CD4-positive, CD25-positive, alpha-beta regulatory T cell (primary cell): ENCODE measurements at regions not wholly inside any gene's neighbourhood (a gene's known extent, or its start where the extent isn't known, plus 50 kb on each side); places are given as distances from the start of the nearest gene placed in this dataset.

Source experiments
- ATAC-seq, 2 donors: fragments of 150-1000 bp; cut with Tn5 transposase; one replicate each; pipeline ENCODE4 v1.10.0; 2021; ENCODE audit warnings: low read depth in 2 of 2, moderate number of reproducible peaks in 2 of 2, moderate library complexity in 1 of 2
- DNase-seq, 3 donors: peaks; one replicate each; pipeline versions ENCODE4 v3.0.0 to v3.0.0-alpha.2; 2012 to 2022; ENCODE audit warnings: mixed read lengths in 1 of 3
- H3K27ac ChIP-seq: one replicate; pipeline ENCODE4 v1.7.0; 2013; ENCODE audit warnings: mild to moderate bottlenecking, low read length; ENCODE audit not compliant: insufficient read depth, poor library complexity, severe bottlenecking
- H3K27me3 ChIP-seq: one replicate; pipeline ENCODE4 v1.7.0; 2013; ENCODE audit warnings: low read length; ENCODE audit not compliant: control insufficient read depth, insufficient read depth
- H3K36me3 ChIP-seq: one replicate; pipeline ENCODE4 v1.7.0; 2013; ENCODE audit warnings: mild to moderate bottlenecking, low read length, moderate library complexity; ENCODE audit not compliant: control insufficient read depth, insufficient read depth
- H3K4me1 ChIP-seq: 2 replicates; pipeline ENCODE4 v1.7.0; 2013; ENCODE audit warnings: mild to moderate bottlenecking, low read length; ENCODE audit not compliant: insufficient read depth, control insufficient read depth, poor library complexity, severe bottlenecking
- H3K4me3 ChIP-seq: one replicate; pipeline ENCODE4 v1.7.0; 2013; ENCODE audit warnings: low read depth, mild to moderate bottlenecking, low read length, moderate library complexity
- H3K9me3 ChIP-seq, 2 experiments: 1 replicate in 1 of 2; 2 replicates in 1 of 2; pipeline ENCODE4 v1.7.0; 2013; ENCODE audit warnings: low read length in 2 of 2, mild to moderate bottlenecking in 1 of 2, moderate library complexity in 1 of 2; ENCODE audit not compliant: control insufficient read depth in 2 of 2
- H3K27ac Mint-ChIP-seq, 3 donors: one replicate each; pipeline ENCODE4 v1.8.0; 2020 to 2022; ENCODE audit warnings: mild to moderate bottlenecking in 3 of 3, mixed read lengths in 3 of 3, moderate library complexity in 2 of 3
- H3K27me3 Mint-ChIP-seq: one replicate; pipeline ENCODE4 v1.8.0; 2022; ENCODE audit warnings: mild to moderate bottlenecking, mixed read lengths
- H3K36me3 Mint-ChIP-seq: one replicate; pipeline ENCODE4 v1.8.0; 2020; ENCODE audit warnings: mixed read lengths
- H3K4me1 Mint-ChIP-seq, 4 donors: one replicate each; pipeline ENCODE4 v1.8.0; 2020 to 2022; ENCODE audit warnings: mixed read lengths in 4 of 4, mild to moderate bottlenecking in 1 of 4
- H3K4me3 Mint-ChIP-seq, 4 donors: one replicate each; pipeline ENCODE4 v1.8.0; 2020 to 2022; ENCODE audit warnings: mild to moderate bottlenecking in 4 of 4, mixed read lengths in 4 of 4, moderate library complexity in 3 of 4
- H3K9me3 Mint-ChIP-seq, 7 donors: one replicate each; pipeline ENCODE4 v1.8.0; 2020 to 2022; ENCODE audit warnings: mixed read lengths in 7 of 7, mild to moderate bottlenecking in 3 of 7, moderate library complexity in 2 of 7

- no peaks in the 10 kb centered on the region for H3K4me1 Mint-ChIP-seq
- no peak overlapping the region for H3K27ac Mint-ChIP-seq
Measured at GRCh38 chr4:66328803-66329574, 658.7 kb upstream of the EPHA5 start.

GRCh38 chr4:66307641-66308438 is 637.6 kb upstream of the EPHA5 start:
- peaks cover 3 to 26% (median 11%) of the 10 kb centered on the region in 7 donors for H3K9me3 Mint-ChIP-seq
- Histone ChIP-seq H3K9me3 (peaks cover 2 to 11% of the 10 kb centered on the region in 2 experiments), H3K4me1 (no peaks in the 10 kb centered on the region), H3K27ac (no peak overlapping the region), H3K36me3 (no peaks in the 10 kb centered on the region), H3K4me3 (no peak overlapping the region), H3K27me3 (no peaks in the 10 kb centered on the region)
- H3K4me3 Mint-ChIP-seq = no peak overlapping the region
- ATAC-seq = no peak
- H3K27ac Mint-ChIP-seq = no peak overlapping the region
- no peaks in the 10 kb centered on the region for H3K4me1 Mint-ChIP-seq
- no peak for DNase-seq
- H3K36me3 Mint-ChIP-seq = no peaks in the 10 kb centered on the region
- no peaks in the 10 kb centered on the region for H3K27me3 Mint-ChIP-seq

More at GRCh38 chr4:66328803-66329574, 658.7 kb upstream of the EPHA5 start:
- no peak for ATAC-seq
- Histone ChIP-seq H3K36me3 (no peaks in the 10 kb centered on the region), H3K4me3 (no peak overlapping the region), H3K27ac (no peak overlapping the region), H3K9me3 (peaks cover 0 to 2% of the 10 kb centered on the region in 2 experiments), H3K4me1 (no peaks in the 10 kb centered on the region), H3K27me3 (no peaks in the 10 kb centered on the region)
- H3K4me3 Mint-ChIP-seq = no peak overlapping the region
- no peaks in the 10 kb centered on the region for H3K27me3 Mint-ChIP-seq
- peaks cover 0 to 13% (median 4%) of the 10 kb centered on the region in 7 donors for H3K9me3 Mint-ChIP-seq
- no peak for DNase-seq
- H3K36me3 Mint-ChIP-seq = no peaks in the 10 kb centered on the region

GRCh38 chr4:66300336-66300934 is 630.1 kb upstream of the EPHA5 start:
- Histone ChIP-seq H3K27ac (no peak overlapping the region), H3K4me1 (no peaks in the 10 kb centered on the region), H3K27me3 (no peaks in the 10 kb centered on the region), H3K36me3 (no peaks in the 10 kb centered on the region), H3K4me3 (no peak overlapping the region), H3K9me3 (peaks cover 2 to 5% of the 10 kb centered on the region in 2 experiments)
- Mint-ChIP-seq H3K9me3 (peaks cover 0 to 20% (median 4%) of the 10 kb centered on the region in 7 donors), H3K27me3 (no peaks in the 10 kb centered on the region), H3K4me1 (no peaks in the 10 kb centered on the region), H3K27ac (no peak overlapping the region), H3K36me3 (no peaks in the 10 kb centered on the region), H3K4me3 (no peak overlapping the region)
- DNase-seq (no peak), ATAC-seq (no peak)

- Histone ChIP-seq H3K4me1 (no peaks in the 10 kb centered on the region), H3K4me3 (no peak overlapping the region), H3K9me3 (peaks cover 0 to 2% of the 10 kb centered on the region in 2 experiments), H3K27ac (no peak overlapping the region), H3K27me3 (no peaks in the 10 kb centered on the region), H3K36me3 (no peaks in the 10 kb centered on the region)
- Mint-ChIP-seq H3K4me1 (no peaks in the 10 kb centered on the region), H3K36me3 (no peaks in the 10 kb centered on the region), H3K27ac (no peak overlapping the region), H3K27me3 (no peaks in the 10 kb centered on the region), H3K9me3 (peaks cover 0 to 21% (median 6%) of the 10 kb centered on the region in 7 donors), H3K4me3 (no peak overlapping the region)
- no peak for DNase-seq
- ATAC-seq = no peak
Measured at GRCh38 chr4:66298569-66298968, 628.3 kb upstream of the EPHA5 start.

GRCh38 chr4:66297703-66298102 is 627.4 kb upstream of the EPHA5 start:
- DNase-seq (no peak), ATAC-seq (no peak)
- H3K27ac Mint-ChIP-seq = no peak overlapping the region
- peaks cover 2 to 23% (median 7%) of the 10 kb centered on the region in 7 donors for H3K9me3 Mint-ChIP-seq
- H3K4me3 Mint-ChIP-seq = no peak overlapping the region
- H3K36me3 Mint-ChIP-seq = no peaks in the 10 kb centered on the region
- no peaks in the 10 kb centered on the region for H3K27me3 ChIP-seq
- no peak overlapping the region for H3K4me3 ChIP-seq
- H3K4me1 Mint-ChIP-seq = no peaks in the 10 kb centered on the region
- H3K27ac ChIP-seq = no peak overlapping the region
- H3K4me1 ChIP-seq = no peaks in the 10 kb centered on the region
- peaks cover 0 to 2% of the 10 kb centered on the region in 2 experiments for H3K9me3 ChIP-seq
- no peaks in the 10 kb centered on the region for H3K36me3 ChIP-seq
- H3K27me3 Mint-ChIP-seq = no peaks in the 10 kb centered on the region

- no peak for ATAC-seq
- H3K9me3 ChIP-seq = peaks cover 0 to under 1% of the 10 kb centered on the region in 2 experiments
- Mint-ChIP-seq H3K27me3 (no peaks in the 10 kb centered on the region), H3K36me3 (no peaks in the 10 kb centered on the region), H3K9me3 (peaks cover 2 to 31% (median 8%) of the 10 kb centered on the region in 7 donors), H3K4me1 (no peaks in the 10 kb centered on the region), H3K27ac (no peak overlapping the region), H3K4me3 (no peak overlapping the region)
- H3K36me3 ChIP-seq = no peaks in the 10 kb centered on the region
- no peaks in the 10 kb centered on the region for H3K4me1 ChIP-seq
- no peaks in the 10 kb centered on the region for H3K27me3 ChIP-seq
- H3K27ac ChIP-seq = no peak overlapping the region
- no peak for DNase-seq
- no peak overlapping the region for H3K4me3 ChIP-seq
Measured at GRCh38 chr4:66294638-66295037, 624.3 kb upstream of the EPHA5 start.

GRCh38 chr4:66284991-66285451 is 614.7 kb upstream of the EPHA5 start:
- H3K36me3 ChIP-seq = no peaks in the 10 kb centered on the region
- ATAC-seq (no peak), DNase-seq (no peak)
- H3K27me3 ChIP-seq = no peaks in the 10 kb centered on the region
- Mint-ChIP-seq H3K36me3 (no peaks in the 10 kb centered on the region), H3K4me1 (no peaks in the 10 kb centered on the region), H3K27ac (no peak overlapping the region), H3K27me3 (no peaks in the 10 kb centered on the region), H3K9me3 (peaks cover 0 to 14% (median 4%) of the 10 kb centered on the region in 7 donors), H3K4me3 (no peak overlapping the region)
- H3K27ac ChIP-seq = no peak overlapping the region
- no peaks in the 10 kb centered on the region for H3K4me1 ChIP-seq
- no peaks in the 10 kb centered on the region for H3K9me3 ChIP-seq
- H3K4me3 ChIP-seq = no peak overlapping the region
